Posterior vena cava (tissue), 2 donors: ENCODE measurements at regions not wholly inside any gene's neighbourhood (a gene's known extent, or its start where the extent isn't known, plus 50 kb on each side); places are given as distances from the start of the nearest gene placed in this dataset.
"Not testable (repeated sequence)": the region's sequence is repeated elsewhere in the genome, so short reads cannot be mapped to it uniquely, and the experiment has no call there.

Experiments used
- DNase-seq: peaks from one replicate; pipeline ENCODE4 v3.0.0-alpha.2; 2020; ENCODE audit warnings: low spot score
- intact Hi-C, 2 donors: fragments of 100-400 bp; cut with DNase I; formaldehyde crosslinking; loops; one replicate each; pipeline versions ENCODE4 v1.14.1 to v1.14.2; 2022 to 2023
- donor health status: DM: yes; HTN: yes; CAD: no.
- donor health status: DM: yes; HTN: yes; CAD: no.

DNA sequence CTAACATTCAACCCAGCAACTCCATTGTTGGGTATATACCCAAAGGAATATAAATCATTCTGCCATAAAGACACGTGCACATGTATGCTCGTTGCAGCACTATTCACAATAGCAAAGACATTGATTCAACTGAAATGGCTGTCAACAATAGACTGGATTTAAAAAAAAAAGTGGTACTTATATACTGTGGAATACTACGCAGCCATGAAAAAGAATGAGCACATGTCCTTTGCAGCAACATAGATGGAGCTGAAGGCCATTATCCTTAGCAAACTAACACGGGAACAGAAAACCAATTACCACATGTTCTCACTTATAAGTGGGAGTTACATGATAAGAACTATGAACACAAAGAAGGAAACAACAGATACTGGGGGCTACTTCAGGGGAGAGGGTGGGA is 74.0 kb upstream of the FMNL2 start:
- intact Hi-C loops, result no loop called here
- DNase-seq, result no peak

- DNase-seq, result no peak
- intact Hi-C loops, result no loop called here
These were observed 71.1 kb upstream of the FMNL2 start for GRCh38 chr2:152263911-152264310.

DNA sequence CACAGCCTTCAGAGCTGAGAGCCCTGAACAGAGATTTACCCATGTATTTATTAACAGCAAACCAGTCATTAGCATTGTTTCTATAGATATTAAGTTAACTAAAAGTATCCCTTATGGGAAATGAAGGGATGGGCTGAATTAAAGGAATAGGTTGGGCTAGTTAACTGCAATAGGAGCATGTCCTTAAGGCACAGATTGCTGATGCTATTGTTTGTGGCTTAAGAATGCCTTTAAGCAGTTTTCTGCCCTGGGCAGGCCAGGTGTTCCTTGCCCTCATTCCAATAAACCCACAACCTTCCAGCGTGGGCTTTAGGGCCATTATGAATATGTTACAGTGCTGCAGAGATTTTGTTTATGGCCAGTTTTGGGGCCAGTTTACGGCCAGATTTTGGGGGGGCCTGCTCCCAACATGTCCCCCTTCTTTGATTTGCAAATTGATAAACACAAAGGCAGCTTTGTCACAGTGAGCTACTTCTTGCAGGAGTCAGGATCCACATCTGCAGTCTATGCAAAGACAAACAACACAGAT is 61.2 kb upstream of the FMNL2 start:
- DNase-seq, intact Hi-C loops: not testable (repeated sequence)

- intact Hi-C loops, DNase-seq: not testable (repeated sequence)
These were observed 57.1 kb upstream of the FMNL2 start for GRCh38 chr2:152277896-152278295.

- intact Hi-C loops, result no loop called here
These were observed 56.4 kb upstream of the FMNL2 start for GRCh38 chr2:152278526-152278925.

DNA sequence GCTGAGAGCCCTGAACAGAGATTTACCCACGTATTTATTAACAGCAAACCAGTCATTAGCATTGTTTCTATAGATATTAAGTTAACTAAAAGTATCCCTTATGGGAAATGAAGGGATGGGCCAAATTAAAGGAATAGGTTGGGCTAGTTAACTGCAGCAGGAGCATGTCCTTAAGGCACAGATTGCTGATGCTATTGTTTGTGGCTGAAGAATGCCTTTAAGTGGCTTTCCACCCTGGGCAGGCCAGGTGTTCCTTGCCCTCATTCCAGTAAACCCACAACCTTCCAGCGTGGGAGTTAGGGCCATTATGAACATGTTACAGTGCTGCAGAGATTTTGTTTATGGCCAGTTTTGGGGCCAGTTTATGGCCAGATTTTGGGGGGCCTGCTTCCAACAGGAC is 55.6 kb upstream of the FMNL2 start:
- DNase-seq, intact Hi-C loops: not testable (repeated sequence)

More at GRCh38 chr2:152278526-152278925, 56.4 kb upstream of the FMNL2 start:
- no peak for DNase-seq

- intact Hi-C loops, result no loop called here
- no peak for DNase-seq
These were observed 54.2 kb upstream of the FMNL2 start for GRCh38 chr2:152280780-152281179.

DNA sequence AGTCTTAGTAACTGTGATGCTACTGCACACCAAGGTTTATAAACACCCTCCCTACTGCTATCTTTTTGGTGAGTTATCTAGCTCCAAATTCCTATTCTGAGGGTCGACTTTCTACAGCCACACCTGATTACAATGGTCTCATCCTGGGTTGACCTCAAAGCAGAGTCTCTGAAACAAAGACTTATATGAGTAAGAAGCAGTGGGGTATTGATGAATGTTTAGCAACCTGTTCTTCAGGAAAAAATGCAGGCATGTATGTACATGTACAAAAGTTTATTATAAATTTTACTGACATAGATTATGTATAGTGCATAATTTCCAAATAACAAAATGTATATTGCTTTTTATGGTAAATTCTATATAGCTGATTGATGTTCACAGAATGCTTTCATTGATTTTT is 51.6 kb upstream of the FMNL2 start:
- no peak for DNase-seq
- intact Hi-C loops, result no loop called here

DNA sequence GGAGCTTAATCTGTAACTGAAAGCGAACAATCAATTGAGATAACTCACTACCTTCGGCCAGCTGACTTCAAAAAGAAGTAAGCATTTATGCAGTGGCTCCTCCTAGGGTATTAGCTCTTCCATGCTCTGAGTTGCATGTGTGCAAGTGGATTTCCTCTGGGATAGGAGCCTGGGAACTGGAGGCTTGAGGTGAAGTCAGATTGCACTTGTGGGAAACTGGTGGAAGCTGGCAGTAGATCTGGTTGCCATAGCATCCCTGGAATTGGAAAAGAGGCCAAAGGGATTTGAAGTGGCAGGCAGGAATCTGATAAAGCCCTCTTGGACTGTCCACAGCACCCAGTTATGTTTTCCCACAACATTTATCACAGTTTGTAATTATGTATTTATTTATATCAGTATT is 50.6 kb upstream of the FMNL2 start:
- intact Hi-C loops, result no loop called here
- DNase-seq, result no peak
